Dendritic cell treated with granulocyte-macrophage colony-stimulating factor and Interleukin-4, amounts not matched to agents 40 ng/mL and 50 ng/mL, for 4 days (primary cell): ENCODE measurements at regions not wholly inside any gene's neighbourhood (a gene's known extent, or its start where the extent isn't known, plus 50 kb on each side); places are given as distances from the start of the nearest gene placed in this dataset.

ENCODE experiments used
- H3K27ac Mint-ChIP-seq: one replicate; pipeline ENCODE4 v1.8.0; 2022; ENCODE audit warnings: mild to moderate bottlenecking, mixed read lengths
- H3K27me3 Mint-ChIP-seq: one replicate; pipeline ENCODE4 v1.8.0; 2022; ENCODE audit warnings: mild to moderate bottlenecking, mixed read lengths
- H3K36me3 Mint-ChIP-seq: one replicate; pipeline ENCODE4 v1.8.0; 2022; ENCODE audit warnings: low read depth, mixed read lengths
- H3K4me1 Mint-ChIP-seq: one replicate; pipeline ENCODE4 v1.8.0; 2022; ENCODE audit warnings: low read depth, mixed read lengths
- H3K4me3 Mint-ChIP-seq: one replicate; pipeline ENCODE4 v1.8.0; 2022; ENCODE audit warnings: mild to moderate bottlenecking, moderate library complexity, mixed read lengths
- H3K9me3 Mint-ChIP-seq: one replicate; pipeline ENCODE4 v1.8.0; 2022; ENCODE audit warnings: mixed read lengths
- intact Hi-C: fragments of 100-400 bp; cut with micrococcal nuclease; formaldehyde crosslinking; loops from one replicate; pipeline ENCODE4 v1.15.0; 2022

GRCh38 chr16:86993426-86994110 lies 323.6 kb downstream of the C16orf95 start:
- H3K9me3 Mint-ChIP-seq = no peaks in the 10 kb centered on the region
- H3K27ac Mint-ChIP-seq = no peak overlapping the region
- H3K27me3 Mint-ChIP-seq = peaks cover 20% of the 10 kb centered on the region
- intact Hi-C loops = no loop called here
- H3K4me1 Mint-ChIP-seq = peaks cover 38% of the 10 kb centered on the region
- no peak overlapping the region for H3K4me3 Mint-ChIP-seq
- H3K36me3 Mint-ChIP-seq = no peaks in the 10 kb centered on the region

- Mint-ChIP-seq H3K27ac (no peak overlapping the region), H3K27me3 (peaks cover 23% of the 10 kb centered on the region)
Measured at GRCh38 chr16:86994215-86994614, 323.0 kb downstream of the C16orf95 start.

GRCh38 chr16:86994651-86995171 lies 322.5 kb downstream of the C16orf95 start:
- Mint-ChIP-seq H3K4me3 (no peak overlapping the region), H3K27ac (no peak overlapping the region), H3K27me3 (peaks cover 26% of the 10 kb centered on the region), H3K4me1 (peaks cover 38% of the 10 kb centered on the region), H3K9me3 (no peaks in the 10 kb centered on the region), H3K36me3 (no peaks in the 10 kb centered on the region)
- intact Hi-C loops = no loop called here

More at GRCh38 chr16:86994215-86994614, 323.0 kb downstream of the C16orf95 start:
- Mint-ChIP-seq H3K4me3 (no peak overlapping the region), H3K4me1 (peaks cover 38% of the 10 kb centered on the region), H3K36me3 (no peaks in the 10 kb centered on the region), H3K9me3 (no peaks in the 10 kb centered on the region)
- intact Hi-C loops = no loop called here

- H3K27ac Mint-ChIP-seq = no peak overlapping the region
- H3K4me1 Mint-ChIP-seq = peaks cover 33% of the 10 kb centered on the region
- no peaks in the 10 kb centered on the region for H3K9me3 Mint-ChIP-seq
- H3K27me3 Mint-ChIP-seq = peaks cover 26% of the 10 kb centered on the region
- no peak overlapping the region for H3K4me3 Mint-ChIP-seq
- no peaks in the 10 kb centered on the region for H3K36me3 Mint-ChIP-seq
- intact Hi-C loops = no loop called here
Measured at GRCh38 chr16:86995456-86995855, 321.7 kb downstream of the C16orf95 start.

GRCh38 chr16:86996081-86996480 lies 321.1 kb downstream of the C16orf95 start:
- no peaks in the 10 kb centered on the region for H3K9me3 Mint-ChIP-seq
- intact Hi-C loops = no loop called here
- no peak overlapping the region for H3K4me3 Mint-ChIP-seq
- H3K4me1 Mint-ChIP-seq = peaks cover 27% of the 10 kb centered on the region
- peaks cover 26% of the 10 kb centered on the region for H3K27me3 Mint-ChIP-seq
- no peaks in the 10 kb centered on the region for H3K36me3 Mint-ChIP-seq
- H3K27ac Mint-ChIP-seq = no peak overlapping the region

GRCh38 chr16:86997058-86997457 lies 320.1 kb downstream of the C16orf95 start:
- intact Hi-C loops = no loop called here
- peaks cover 27% of the 10 kb centered on the region for H3K4me1 Mint-ChIP-seq
- no peak overlapping the region for H3K4me3 Mint-ChIP-seq
- H3K9me3 Mint-ChIP-seq = no peaks in the 10 kb centered on the region
- H3K27ac Mint-ChIP-seq = no peak overlapping the region
- no peaks in the 10 kb centered on the region for H3K36me3 Mint-ChIP-seq
- peaks cover 27% of the 10 kb centered on the region for H3K27me3 Mint-ChIP-seq

GRCh38 chr16:86998196-86999001 lies 318.8 kb downstream of the C16orf95 start:
- peaks cover 22% of the 10 kb centered on the region for H3K27me3 Mint-ChIP-seq
- H3K27ac Mint-ChIP-seq = no peak overlapping the region
- H3K36me3 Mint-ChIP-seq = no peaks in the 10 kb centered on the region
- H3K9me3 Mint-ChIP-seq = no peaks in the 10 kb centered on the region
- peaks cover 22% of the 10 kb centered on the region for H3K4me1 Mint-ChIP-seq
- no peak overlapping the region for H3K4me3 Mint-ChIP-seq
- intact Hi-C loops = no loop called here

- Mint-ChIP-seq H3K4me1 (peaks cover 16% of the 10 kb centered on the region), H3K36me3 (no peaks in the 10 kb centered on the region), H3K27me3 (peaks cover 22% of the 10 kb centered on the region), H3K27ac (no peak overlapping the region), H3K4me3 (no peak overlapping the region), H3K9me3 (no peaks in the 10 kb centered on the region)
- intact Hi-C loops = no loop called here
Measured at GRCh38 chr16:87000001-87000400, 317.2 kb downstream of the C16orf95 start.

- intact Hi-C loops = no loop called here
- Mint-ChIP-seq H3K4me1 (peaks cover 14% of the 10 kb centered on the region), H3K27me3 (peaks cover 11% of the 10 kb centered on the region), H3K36me3 (no peaks in the 10 kb centered on the region), H3K4me3 (no peak overlapping the region), H3K27ac (peak overlapping the region; percentile 66), H3K9me3 (no peaks in the 10 kb centered on the region)
Measured at GRCh38 chr16:87002717-87003413, 314.3 kb downstream of the C16orf95 start.

GRCh38 chr16:87003414-87003755 lies 313.8 kb downstream of the C16orf95 start:
- no peak overlapping the region for H3K4me3 Mint-ChIP-seq
- intact Hi-C loops = no loop called here

GRCh38 chr16:87006021-87006420 lies 311.2 kb downstream of the C16orf95 start:
- H3K36me3 Mint-ChIP-seq = no peaks in the 10 kb centered on the region
- peaks cover 8% of the 10 kb centered on the region for H3K9me3 Mint-ChIP-seq
- peaks cover 14% of the 10 kb centered on the region for H3K4me1 Mint-ChIP-seq
- intact Hi-C loops = no loop called here
- no peak overlapping the region for H3K4me3 Mint-ChIP-seq
- H3K27ac Mint-ChIP-seq = no peak overlapping the region
- peaks cover 6% of the 10 kb centered on the region for H3K27me3 Mint-ChIP-seq

More at GRCh38 chr16:87003414-87003755, 313.8 kb downstream of the C16orf95 start:
- H3K27me3 Mint-ChIP-seq = peaks cover 13% of the 10 kb centered on the region
- H3K27ac Mint-ChIP-seq = no peak overlapping the region
- peaks cover 14% of the 10 kb centered on the region for H3K4me1 Mint-ChIP-seq
- H3K36me3 Mint-ChIP-seq = no peaks in the 10 kb centered on the region
- peaks cover 1% of the 10 kb centered on the region for H3K9me3 Mint-ChIP-seq

- Mint-ChIP-seq H3K36me3 (no peaks in the 10 kb centered on the region), H3K27ac (no peak overlapping the region), H3K4me1 (peaks cover 9% of the 10 kb centered on the region), H3K9me3 (peaks cover 8% of the 10 kb centered on the region), H3K4me3 (no peak overlapping the region), H3K27me3 (peaks cover 5% of the 10 kb centered on the region)
- intact Hi-C loops = no loop called here
Measured at GRCh38 chr16:87006789-87007745, 310.1 kb downstream of the C16orf95 start.

GRCh38 chr16:87007907-87008306 lies 309.3 kb downstream of the C16orf95 start:
- Mint-ChIP-seq H3K27ac (no peak overlapping the region), H3K27me3 (peaks cover 5% of the 10 kb centered on the region), H3K4me3 (no peak overlapping the region), H3K36me3 (no peaks in the 10 kb centered on the region), H3K9me3 (peaks cover 8% of the 10 kb centered on the region), H3K4me1 (peaks cover 2% of the 10 kb centered on the region)
- intact Hi-C loops = no loop called here
